Tibial nerve (tissue), 4 donors: ENCODE measurements at regions not wholly inside any gene's neighbourhood (a gene's known extent, or its start where the extent isn't known, plus 50 kb on each side); places are given as distances from the start of the nearest gene placed in this dataset.

Source experiments
- EP300 ChIP-seq, 2 donors: sonication (generic); formaldehyde crosslinking; IDR thresholded peaks; one replicate each; pipeline ENCODE4 v1.6.1; 2017; ENCODE audit warnings: antibody characterized with exemption in 2 of 2, mild to moderate bottlenecking in 1 of 2
- TF ChIP-seq, protein P1 (sequence below), 5 experiments: fragments of 200-600 bp in 3 of 5; fragments of 450-650 bp in 2 of 5; sonication (generic) in 3 of 5; IDR thresholded peaks; one replicate each; pipeline ENCODE4 v1.5.1; 2016 to 2019; ENCODE audit warnings: antibody characterized with exemption in 5 of 5, mild to moderate bottlenecking in 3 of 5, moderate library complexity in 2 of 5

DNA sequence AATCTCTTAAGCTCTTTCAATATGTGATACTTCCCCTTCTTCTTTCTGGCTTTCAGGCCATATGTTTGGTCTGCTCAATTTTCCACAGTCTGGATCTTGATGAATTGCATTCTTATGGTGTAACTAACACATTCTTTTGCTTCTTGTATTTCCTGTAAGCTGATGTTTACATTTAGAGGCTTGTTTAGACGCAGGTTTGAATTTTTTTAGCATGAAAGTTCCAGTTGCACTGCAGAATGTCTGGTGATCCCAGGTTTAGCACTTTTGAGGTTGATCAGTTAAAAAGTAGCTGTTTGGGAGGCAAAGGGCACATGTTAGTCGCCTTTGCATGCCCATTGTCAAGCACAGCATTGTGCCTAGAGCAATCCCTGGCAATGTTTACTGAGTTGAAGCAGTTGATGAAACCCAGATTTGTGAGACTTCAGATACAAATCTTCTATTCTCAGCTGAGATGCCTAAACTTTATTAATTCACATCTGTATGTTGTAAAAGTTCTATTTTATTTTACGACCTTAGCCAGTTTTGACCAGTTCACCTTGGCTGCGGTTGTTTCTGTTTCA lies 59.6 kb upstream of the SPATA31C2 start:
- TF ChIP-seq, protein P1, sequence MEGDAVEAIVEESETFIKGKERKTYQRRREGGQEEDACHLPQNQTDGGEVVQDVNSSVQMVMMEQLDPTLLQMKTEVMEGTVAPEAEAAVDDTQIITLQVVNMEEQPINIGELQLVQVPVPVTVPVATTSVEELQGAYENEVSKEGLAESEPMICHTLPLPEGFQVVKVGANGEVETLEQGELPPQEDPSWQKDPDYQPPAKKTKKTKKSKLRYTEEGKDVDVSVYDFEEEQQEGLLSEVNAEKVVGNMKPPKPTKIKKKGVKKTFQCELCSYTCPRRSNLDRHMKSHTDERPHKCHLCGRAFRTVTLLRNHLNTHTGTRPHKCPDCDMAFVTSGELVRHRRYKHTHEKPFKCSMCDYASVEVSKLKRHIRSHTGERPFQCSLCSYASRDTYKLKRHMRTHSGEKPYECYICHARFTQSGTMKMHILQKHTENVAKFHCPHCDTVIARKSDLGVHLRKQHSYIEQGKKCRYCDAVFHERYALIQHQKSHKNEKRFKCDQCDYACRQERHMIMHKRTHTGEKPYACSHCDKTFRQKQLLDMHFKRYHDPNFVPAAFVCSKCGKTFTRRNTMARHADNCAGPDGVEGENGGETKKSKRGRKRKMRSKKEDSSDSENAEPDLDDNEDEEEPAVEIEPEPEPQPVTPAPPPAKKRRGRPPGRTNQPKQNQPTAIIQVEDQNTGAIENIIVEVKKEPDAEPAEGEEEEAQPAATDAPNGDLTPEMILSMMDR (IDR thresholded peaks at IDR 0.05): no peak
- TF ChIP-seq EP300 (IDR thresholded peaks at IDR 0.05): no peak
